ENCODE measurements at regions not wholly inside any gene's neighbourhood (a gene's known extent, or its start where the extent isn't known, plus 50 kb on each side); places are given as distances from the start of the nearest gene placed in this dataset.

DNA sequence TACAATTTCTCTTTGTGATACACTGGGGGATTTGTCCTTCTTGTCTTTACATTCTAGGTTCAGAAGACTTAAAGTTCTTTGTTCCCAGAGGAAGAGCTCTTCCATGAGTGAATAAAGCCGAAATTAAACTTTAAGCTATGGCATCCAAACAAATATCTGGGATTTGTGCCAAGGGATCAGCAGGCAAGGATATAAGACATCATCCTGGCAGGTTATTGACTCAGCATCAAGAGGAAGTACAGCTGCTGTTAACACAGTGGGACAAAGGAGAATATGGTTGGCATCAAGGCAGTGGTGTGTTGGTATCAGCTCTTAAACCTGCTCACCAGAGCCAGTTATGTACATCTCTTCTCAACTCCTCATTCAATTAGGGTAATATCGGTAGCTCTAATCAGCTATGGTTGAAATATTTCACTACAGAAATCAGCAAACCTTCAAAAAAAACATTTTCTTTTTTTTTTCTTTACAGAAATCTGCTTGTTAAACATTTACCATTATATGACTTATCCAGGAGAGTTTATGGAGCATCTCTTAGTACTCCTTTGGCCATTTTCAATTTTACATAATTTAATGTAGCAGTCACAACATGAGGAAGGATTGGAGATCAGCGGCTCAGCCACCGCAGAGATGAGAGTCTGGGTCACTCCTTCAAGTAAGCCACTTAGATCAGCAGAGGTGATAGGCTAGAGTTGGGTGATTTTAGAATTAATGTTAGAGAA lies 1198.6 kb upstream of the EPHA6 start:
- no peak for DNase-seq
- Mint-ChIP-seq H3K9me3 (peaks cover 0 to 10% (median 3%) of the 10 kb centered on the region in 7 donors), H3K4me3 (no peak overlapping the region), H3K36me3 (no peaks in the 10 kb centered on the region), H3K27ac (no peak overlapping the region), H3K4me1 (no peaks in the 10 kb centered on the region), H3K27me3 (ENCODE audit: low read depth in 3 of 3) (no peaks in the 10 kb centered on the region)
- H3K4me2 ChIP-seq (replicated peaks; ENCODE audit: extremely low read depth, low read length, poor library complexity, severe bottlenecking), result no peak overlapping the region
- no peaks in the 10 kb centered on the region for H3K27me3 ChIP-seq (ENCODE audit: control insufficient read depth in 2 of 2, insufficient read depth in 2 of 2, low read length in 2 of 2)
- no peak overlapping the region for H3K9ac ChIP-seq (ENCODE audit: insufficient read depth, low read length, poor library complexity, severe bottlenecking)
- no peaks in the 10 kb centered on the region for H3K36me3 ChIP-seq (replicated peaks in 1 of 2; ENCODE audit: control insufficient read depth in 1 of 2, insufficient read depth in 2 of 2, low read length in 2 of 2)
- no peak overlapping the region for H3K27ac ChIP-seq (ENCODE audit: low read depth in 1 of 2, low read length in 2 of 2)
- 100% methylated on average over 2 of the region's 4 CpGs for WGBS (ENCODE audit: insufficient coverage)
- no peaks in the 10 kb centered on the region for H4K20me1 ChIP-seq (ENCODE audit: insufficient read depth, low read length)
- no peak overlapping the region for H2AFZ ChIP-seq (ENCODE audit: insufficient read depth, low read depth, low read length, poor library complexity, severe bottlenecking)
- intact Hi-C loops (cut with micrococcal nuclease), result no loop called here
- no peaks in the 10 kb centered on the region for H3K79me2 ChIP-seq (ENCODE audit: insufficient read depth, low read length)
- no peaks in the 10 kb centered on the region for H3K4me1 ChIP-seq (ENCODE audit: control insufficient read depth in 1 of 2, insufficient read depth in 2 of 2, low read length in 2 of 2)
- H3K4me3 ChIP-seq (replicated peaks in 1 of 3; ENCODE audit: low read depth in 2 of 3, low read length in 3 of 3), result no peak overlapping the region
- TF ChIP-seq, protein P1, sequence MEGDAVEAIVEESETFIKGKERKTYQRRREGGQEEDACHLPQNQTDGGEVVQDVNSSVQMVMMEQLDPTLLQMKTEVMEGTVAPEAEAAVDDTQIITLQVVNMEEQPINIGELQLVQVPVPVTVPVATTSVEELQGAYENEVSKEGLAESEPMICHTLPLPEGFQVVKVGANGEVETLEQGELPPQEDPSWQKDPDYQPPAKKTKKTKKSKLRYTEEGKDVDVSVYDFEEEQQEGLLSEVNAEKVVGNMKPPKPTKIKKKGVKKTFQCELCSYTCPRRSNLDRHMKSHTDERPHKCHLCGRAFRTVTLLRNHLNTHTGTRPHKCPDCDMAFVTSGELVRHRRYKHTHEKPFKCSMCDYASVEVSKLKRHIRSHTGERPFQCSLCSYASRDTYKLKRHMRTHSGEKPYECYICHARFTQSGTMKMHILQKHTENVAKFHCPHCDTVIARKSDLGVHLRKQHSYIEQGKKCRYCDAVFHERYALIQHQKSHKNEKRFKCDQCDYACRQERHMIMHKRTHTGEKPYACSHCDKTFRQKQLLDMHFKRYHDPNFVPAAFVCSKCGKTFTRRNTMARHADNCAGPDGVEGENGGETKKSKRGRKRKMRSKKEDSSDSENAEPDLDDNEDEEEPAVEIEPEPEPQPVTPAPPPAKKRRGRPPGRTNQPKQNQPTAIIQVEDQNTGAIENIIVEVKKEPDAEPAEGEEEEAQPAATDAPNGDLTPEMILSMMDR (IDR thresholded peaks at IDR 0.05), result no peak
- H3K9me3 ChIP-seq (replicated peaks in 1 of 2; ENCODE audit: control insufficient read depth in 1 of 2, insufficient read depth in 1 of 2, low read length in 2 of 2), result no peaks in the 10 kb centered on the region

- no peak overlapping the region for H3K27ac ChIP-seq (ENCODE audit: low read depth in 1 of 2, low read length in 2 of 2)
- H3K4me1 Mint-ChIP-seq, result no peaks in the 10 kb centered on the region
- H3K27me3 Mint-ChIP-seq (ENCODE audit: low read depth in 3 of 3), result peaks cover 0 to 1% (median 0%) of the 10 kb centered on the region in 3 donors
- no peaks in the 10 kb centered on the region for H3K27me3 ChIP-seq (ENCODE audit: control insufficient read depth in 2 of 2, insufficient read depth in 2 of 2, low read length in 2 of 2)
- H3K27ac Mint-ChIP-seq, result no peak overlapping the region
- no peaks in the 10 kb centered on the region for H3K36me3 ChIP-seq (replicated peaks in 1 of 2; ENCODE audit: control insufficient read depth in 1 of 2, insufficient read depth in 2 of 2, low read length in 2 of 2)
- H4K20me1 ChIP-seq (ENCODE audit: insufficient read depth, low read length), result no peaks in the 10 kb centered on the region
- no peaks in the 10 kb centered on the region for H3K79me2 ChIP-seq (ENCODE audit: insufficient read depth, low read length)
- no peak overlapping the region for H3K4me3 Mint-ChIP-seq
- TF ChIP-seq, protein P1 (IDR thresholded peaks at IDR 0.05), result no peak
- H3K4me3 ChIP-seq (replicated peaks in 1 of 3; ENCODE audit: low read depth in 2 of 3, low read length in 3 of 3), result no peak overlapping the region
- intact Hi-C loops (cut with micrococcal nuclease), result no loop called here
- H3K9me3 ChIP-seq (replicated peaks in 1 of 2; ENCODE audit: control insufficient read depth in 1 of 2, insufficient read depth in 1 of 2, low read length in 2 of 2), result peaks cover 4 to 6% of the 10 kb centered on the region in 2 donors
- WGBS (ENCODE audit: insufficient coverage), result 100% methylated on average over 1 of the region's 3 CpGs
- H3K4me1 ChIP-seq (ENCODE audit: control insufficient read depth in 1 of 2, insufficient read depth in 2 of 2, low read length in 2 of 2), result no peaks in the 10 kb centered on the region
- H3K36me3 Mint-ChIP-seq, result no peaks in the 10 kb centered on the region
- H3K9me3 Mint-ChIP-seq, result peaks cover 0 to 9% (median 2%) of the 10 kb centered on the region in 7 donors
- DNase-seq, result no peak
- no peak overlapping the region for H3K9ac ChIP-seq (ENCODE audit: insufficient read depth, low read length, poor library complexity, severe bottlenecking)
- H2AFZ ChIP-seq (ENCODE audit: insufficient read depth, low read depth, low read length, poor library complexity, severe bottlenecking), result no peak overlapping the region
- no peak overlapping the region for H3K4me2 ChIP-seq (replicated peaks; ENCODE audit: extremely low read depth, low read length, poor library complexity, severe bottlenecking)
Measured at GRCh38 chr3:95626107-95626506, 1188.3 kb upstream of the EPHA6 start.

Measured in CD14-positive monocyte (primary cell).